GM12878 (cell line): ENCODE measurements at regions not wholly inside any gene's neighbourhood (a gene's known extent, or its start where the extent isn't known, plus 50 kb on each side); places are given as distances from the start of the nearest gene placed in this dataset.

ENCODE experiments used
- ATAC-seq: fragments of 200-7000 bp; cut with Tn5 transposase; 3 replicates; pipeline ENCODE4 v1.9.1; 2020; ENCODE audit warnings: mild to moderate bottlenecking, moderate library complexity
- BruUV-seq: library from RNA; stranded (reverse); fragments of 400-500 nt; replicated peaks from 2 replicates; lab custom pipeline; 2021; lab: Mats Ljungman, UMichigan
- CTCF ChIA-PET: fragments of 300-600 bp; sonication (Branson Sonifier 250); formaldehyde crosslinking; extraction: SDS; loops from one replicate; lab custom pipeline; 2021; ENCODE audit warnings: inconsistent platforms; lab: Yijun Ruan, JAX
- POLR2A ChIA-PET: fragments of 350-600 bp; formaldehyde crosslinking; extraction: SDS; loops from one replicate; lab custom pipeline; 2021; ENCODE audit warnings: inconsistent platforms; lab: Charles Lee
- RAD21 ChIA-PET: fragments of 300-600 bp; sonication (Branson Sonifier 250); formaldehyde crosslinking; loops from one replicate; lab custom pipeline; 2023; ENCODE audit warnings: antibody characterized with exemption; ENCODE audit not compliant: unreplicated experiment; lab: Charles Lee
- SMC1A ChIA-PET: fragments of 300-600 bp; sonication (Branson Sonifier 250); formaldehyde crosslinking; loops from one replicate; lab custom pipeline; 2023; ENCODE audit not compliant: unreplicated experiment, uncharacterized antibody; lab: Charles Lee
- DNase-seq: peaks from one replicate; pipeline ENCODE4 v3.0.0-alpha.2; 2011; ENCODE audit warnings: low read depth, low spot score
- FAIRE-seq: peaks from 3 replicates; lab custom pipeline; 2011; peaks lifted over from hg19 to GRCh38; lab: Jason Lieb, UNC
- H2AFZ ChIP-seq: 2 replicates; pipeline ENCODE4 v1.6.0; 2011; ENCODE audit warnings: low read depth, low read length, control low read depth; ENCODE audit not compliant: control insufficient read depth
- H3K27ac ChIP-seq: 2 replicates; pipeline ENCODE4 v1.5.1; 2011; ENCODE audit warnings: control low read depth; ENCODE audit not compliant: control insufficient read depth, insufficient read depth
- H3K27me3 ChIP-seq, 2 experiments: replicated peaks in 1 of 2; 2 replicates each; pipeline versions ENCODE4 v1.6.0 to v1.6.1; 2011; ENCODE audit warnings: low read length in 1 of 2; ENCODE audit not compliant: control insufficient read depth in 2 of 2, insufficient read depth in 2 of 2
- H3K36me3 ChIP-seq, 2 experiments: 2 replicates each; pipeline ENCODE4 v1.5.1; 2011; ENCODE audit warnings: low read length in 1 of 2; ENCODE audit not compliant: control insufficient read depth in 2 of 2, insufficient read depth in 2 of 2
- H3K4me1 ChIP-seq: 2 replicates; pipeline ENCODE4 v1.6.1; 2011; ENCODE audit warnings: mild to moderate bottlenecking, low read length, moderate library complexity, mixed read lengths; ENCODE audit not compliant: control insufficient read depth, insufficient read depth
- H3K4me2 ChIP-seq: 2 replicates; pipeline ENCODE4 v1.6.0; 2011; ENCODE audit warnings: control low read depth; ENCODE audit not compliant: control insufficient read depth, insufficient read depth
- H3K4me3 ChIP-seq: fragments of 200-600 bp; sonication (generic); 2 replicates; pipeline ENCODE4 v1.5.1; 2016
- H3K79me2 ChIP-seq: 2 replicates; pipeline ENCODE4 v1.6.0; 2011; ENCODE audit warnings: low read length; ENCODE audit not compliant: control insufficient read depth, insufficient read depth
- H3K9ac ChIP-seq: 2 replicates; pipeline ENCODE4 v1.8.0; 2011; ENCODE audit warnings: low read length, control low read depth, mixed read lengths; ENCODE audit not compliant: control insufficient read depth, insufficient read depth
- H3K9me3 ChIP-seq: replicated peaks from 3 replicates; pipeline ENCODE4 v1.5.1; 2011; ENCODE audit warnings: mild to moderate bottlenecking, low read length; ENCODE audit not compliant: control insufficient read depth, insufficient read depth
- H4K20me1 ChIP-seq: 2 replicates; pipeline ENCODE4 v1.6.0; 2011; ENCODE audit not compliant: control insufficient read depth, insufficient read depth
- BMI1 ChIP-seq: fragments of 450-650 bp; IDR thresholded peaks from 2 replicates; pipeline ENCODE4 v1.6.1; 2016; ENCODE audit warnings: mild to moderate bottlenecking, moderate library complexity, borderline replicate concordance
- GATAD2B ChIP-seq: fragments of 450-650 bp; conservative IDR thresholded peaks from 2 replicates; pipeline ENCODE4 v1.6.1; 2017; ENCODE audit warnings: low read depth, mild to moderate bottlenecking, moderate library complexity
- MLLT1 ChIP-seq: fragments of 450-650 bp; IDR thresholded peaks from 2 replicates; pipeline ENCODE4 v1.6.1; 2016; ENCODE audit warnings: mild to moderate bottlenecking
- MTA3 ChIP-seq: IDR thresholded peaks from 2 replicates; pipeline ENCODE4 v1.6.1; 2012; ENCODE audit warnings: low read length, inconsistent platforms, borderline replicate concordance
- NR2F1 ChIP-seq: fragments of 450-650 bp; conservative IDR thresholded peaks from 2 replicates; pipeline ENCODE4 v1.6.1; 2017; ENCODE audit warnings: mild to moderate bottlenecking
- POLR2AphosphoS5 ChIP-seq: IDR thresholded peaks from 2 replicates; pipeline ENCODE4 v1.6.1; 2011; ENCODE audit warnings: mild to moderate bottlenecking, low read length, inconsistent platforms
- RFX5 ChIP-seq: IDR thresholded peaks from 2 replicates; pipeline ENCODE4 v1.6.1; 2011; ENCODE audit warnings: low read depth, low read length, improper control_type of control experiment
- SIX5 ChIP-seq: IDR thresholded peaks from 2 replicates; pipeline ENCODE4 v1.6.1; 2011; ENCODE audit warnings: mild to moderate bottlenecking, low read depth, low read length, moderate library complexity; ENCODE audit not compliant: severe bottlenecking
- STAT1 ChIP-seq: fragments of 450-650 bp; conservative IDR thresholded peaks from 2 replicates; pipeline ENCODE4 v1.6.1; 2014; ENCODE audit warnings: antibody characterized with exemption, mild to moderate bottlenecking
- SUPT20H ChIP-seq: IDR thresholded peaks from 2 replicates; pipeline ENCODE4 v1.6.1; 2011; ENCODE audit warnings: low read depth, mild to moderate bottlenecking, low read length, moderate library complexity, borderline replicate concordance; ENCODE audit not compliant: control insufficient read depth
- TAF1 ChIP-seq: IDR thresholded peaks from 2 replicates; pipeline ENCODE4 v1.6.1; 2011; ENCODE audit warnings: mild to moderate bottlenecking, low read depth, low read length, borderline replicate concordance
- TCF12 ChIP-seq: IDR thresholded peaks from 2 replicates; pipeline ENCODE4 v1.6.1; 2011; ENCODE audit warnings: low read depth, mild to moderate bottlenecking, low read length
- ZNF384 ChIP-seq: IDR thresholded peaks from 2 replicates; pipeline ENCODE4 v1.6.1; 2012; ENCODE audit warnings: low read depth, mild to moderate bottlenecking, low read length, improper control_type of control experiment, borderline replicate concordance
- WGBS: methylation state at CpG from one replicate; pipeline ENCODE4 v1.1.6; 2016; ENCODE audit warnings: low lambda C conversion rate; ENCODE audit not compliant: insufficient replicate concordance, insufficient coverage; ENCODE audit errors: missing lambda C conversion rate; 5-methylcytosine and 5-hydroxymethylcytosine counted together
- in situ Hi-C: fragments of 300-500 bp; cut with MboI; formaldehyde crosslinking; loops from 9 replicates; pipeline ENCODE4 v1.14.3; 2018; ENCODE audit warnings: mixed read lengths
- intact Hi-C: fragments of 100-400 bp; cut with micrococcal nuclease; formaldehyde crosslinking; loops from one replicate; pipeline ENCODE4 v1.14.2; 2022; ENCODE audit not compliant: unreplicated experiment
- TF ChIP-seq, protein P1 (sequence below): fragments of 150-350 bp; IDR thresholded peaks from 2 replicates; pipeline ENCODE4 v1.6.1; 2014; ENCODE audit warnings: mild to moderate bottlenecking, low read depth, low read length
- TF ChIP-seq, protein P2 (sequence below): fragments of 450-650 bp; IDR thresholded peaks from 2 replicates; pipeline ENCODE4 v1.6.1; 2018; ENCODE audit warnings: mild to moderate bottlenecking, low read depth, moderate library complexity; ENCODE audit not compliant: partially characterized antibody
- TF ChIP-seq, protein P3 (sequence below): IDR thresholded peaks from 2 replicates; pipeline ENCODE4 v1.6.1; 2012; ENCODE audit warnings: low read depth, low read length, improper control_type of control experiment
- TF ChIP-seq, protein P4 (sequence below): IDR thresholded peaks from 2 replicates; pipeline ENCODE4 v1.6.1; 2012; ENCODE audit warnings: low read length, inconsistent platforms

DNA sequence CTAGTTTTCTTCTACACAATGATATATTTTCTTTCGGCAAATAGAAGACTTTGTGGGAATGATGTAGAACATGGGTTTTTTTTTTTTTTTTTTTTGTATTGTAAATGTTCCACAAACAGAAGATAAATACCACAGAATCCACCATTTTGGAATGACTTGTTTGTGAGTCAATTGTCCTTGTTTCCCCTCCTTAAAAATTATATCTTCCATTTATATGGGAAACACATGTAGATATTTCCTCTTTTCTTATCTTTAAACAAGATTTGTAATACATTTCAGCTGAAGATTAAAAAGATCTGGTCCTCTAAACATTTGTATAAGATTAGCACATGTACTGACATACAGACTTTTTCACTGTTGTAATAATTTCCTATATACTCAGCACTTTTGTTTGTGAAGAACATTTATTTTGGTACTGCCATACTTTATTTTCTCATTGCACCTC is 304.6 kb downstream of the SPRY1 start:
- Histone ChIP-seq H2AFZ (no peak overlapping the region), H3K27me3 (no peaks in the 10 kb centered on the region; a peak in 1 of 4 replicates), H3K36me3 (no peaks in the 10 kb centered on the region), H3K4me1 (no peaks in the 10 kb centered on the region), H4K20me1 (no peaks in the 10 kb centered on the region), H3K79me2 (no peaks in the 10 kb centered on the region), H3K9ac (no peak overlapping the region), H3K27ac (no peak overlapping the region), H3K4me3 (no peak overlapping the region), H3K9me3 (no peaks in the 10 kb centered on the region), H3K4me2 (no peak overlapping the region)
- TF ChIP-seq STAT1: no peak
- TF ChIP-seq SIX5: no peak
- no peak for TF ChIP-seq MLLT1
- no peak for TF ChIP-seq RFX5
- TF ChIP-seq, protein P1, sequence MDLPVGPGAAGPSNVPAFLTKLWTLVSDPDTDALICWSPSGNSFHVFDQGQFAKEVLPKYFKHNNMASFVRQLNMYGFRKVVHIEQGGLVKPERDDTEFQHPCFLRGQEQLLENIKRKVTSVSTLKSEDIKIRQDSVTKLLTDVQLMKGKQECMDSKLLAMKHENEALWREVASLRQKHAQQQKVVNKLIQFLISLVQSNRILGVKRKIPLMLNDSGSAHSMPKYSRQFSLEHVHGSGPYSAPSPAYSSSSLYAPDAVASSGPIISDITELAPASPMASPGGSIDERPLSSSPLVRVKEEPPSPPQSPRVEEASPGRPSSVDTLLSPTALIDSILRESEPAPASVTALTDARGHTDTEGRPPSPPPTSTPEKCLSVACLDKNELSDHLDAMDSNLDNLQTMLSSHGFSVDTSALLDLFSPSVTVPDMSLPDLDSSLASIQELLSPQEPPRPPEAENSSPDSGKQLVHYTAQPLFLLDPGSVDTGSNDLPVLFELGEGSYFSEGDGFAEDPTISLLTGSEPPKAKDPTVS: no peak
- no peak for TF ChIP-seq NR2F1
- TF ChIP-seq, protein P2, sequence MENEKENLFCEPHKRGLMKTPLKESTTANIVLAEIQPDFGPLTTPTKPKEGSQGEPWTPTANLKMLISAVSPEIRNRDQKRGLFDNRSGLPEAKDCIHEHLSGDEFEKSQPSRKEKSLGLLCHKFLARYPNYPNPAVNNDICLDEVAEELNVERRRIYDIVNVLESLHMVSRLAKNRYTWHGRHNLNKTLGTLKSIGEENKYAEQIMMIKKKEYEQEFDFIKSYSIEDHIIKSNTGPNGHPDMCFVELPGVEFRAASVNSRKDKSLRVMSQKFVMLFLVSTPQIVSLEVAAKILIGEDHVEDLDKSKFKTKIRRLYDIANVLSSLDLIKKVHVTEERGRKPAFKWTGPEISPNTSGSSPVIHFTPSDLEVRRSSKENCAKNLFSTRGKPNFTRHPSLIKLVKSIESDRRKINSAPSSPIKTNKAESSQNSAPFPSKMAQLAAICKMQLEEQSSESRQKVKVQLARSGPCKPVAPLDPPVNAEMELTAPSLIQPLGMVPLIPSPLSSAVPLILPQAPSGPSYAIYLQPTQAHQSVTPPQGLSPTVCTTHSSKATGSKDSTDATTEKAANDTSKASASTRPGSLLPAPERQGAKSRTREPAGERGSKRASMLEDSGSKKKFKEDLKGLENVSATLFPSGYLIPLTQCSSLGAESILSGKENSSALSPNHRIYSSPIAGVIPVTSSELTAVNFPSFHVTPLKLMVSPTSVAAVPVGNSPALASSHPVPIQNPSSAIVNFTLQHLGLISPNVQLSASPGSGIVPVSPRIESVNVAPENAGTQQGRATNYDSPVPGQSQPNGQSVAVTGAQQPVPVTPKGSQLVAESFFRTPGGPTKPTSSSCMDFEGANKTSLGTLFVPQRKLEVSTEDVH: no peak
- no peak for TF ChIP-seq MTA3
- TF ChIP-seq POLR2AphosphoS5: no peak
- TF ChIP-seq SUPT20H: no peak
- TF ChIP-seq TCF12: no peak
- TF ChIP-seq TAF1: no peak
- no peak for TF ChIP-seq BMI1
- TF ChIP-seq, protein P3, sequence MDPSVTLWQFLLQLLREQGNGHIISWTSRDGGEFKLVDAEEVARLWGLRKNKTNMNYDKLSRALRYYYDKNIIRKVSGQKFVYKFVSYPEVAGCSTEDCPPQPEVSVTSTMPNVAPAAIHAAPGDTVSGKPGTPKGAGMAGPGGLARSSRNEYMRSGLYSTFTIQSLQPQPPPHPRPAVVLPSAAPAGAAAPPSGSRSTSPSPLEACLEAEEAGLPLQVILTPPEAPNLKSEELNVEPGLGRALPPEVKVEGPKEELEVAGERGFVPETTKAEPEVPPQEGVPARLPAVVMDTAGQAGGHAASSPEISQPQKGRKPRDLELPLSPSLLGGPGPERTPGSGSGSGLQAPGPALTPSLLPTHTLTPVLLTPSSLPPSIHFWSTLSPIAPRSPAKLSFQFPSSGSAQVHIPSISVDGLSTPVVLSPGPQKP: no peak
- no peak for TF ChIP-seq ZNF384
- no peak for TF ChIP-seq GATAD2B
- TF ChIP-seq, protein P4, sequence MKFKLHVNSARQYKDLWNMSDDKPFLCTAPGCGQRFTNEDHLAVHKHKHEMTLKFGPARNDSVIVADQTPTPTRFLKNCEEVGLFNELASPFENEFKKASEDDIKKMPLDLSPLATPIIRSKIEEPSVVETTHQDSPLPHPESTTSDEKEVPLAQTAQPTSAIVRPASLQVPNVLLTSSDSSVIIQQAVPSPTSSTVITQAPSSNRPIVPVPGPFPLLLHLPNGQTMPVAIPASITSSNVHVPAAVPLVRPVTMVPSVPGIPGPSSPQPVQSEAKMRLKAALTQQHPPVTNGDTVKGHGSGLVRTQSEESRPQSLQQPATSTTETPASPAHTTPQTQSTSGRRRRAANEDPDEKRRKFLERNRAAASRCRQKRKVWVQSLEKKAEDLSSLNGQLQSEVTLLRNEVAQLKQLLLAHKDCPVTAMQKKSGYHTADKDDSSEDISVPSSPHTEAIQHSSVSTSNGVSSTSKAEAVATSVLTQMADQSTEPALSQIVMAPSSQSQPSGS: no peak
- RAD21 ChIA-PET: no interaction called here
- 82% methylated on average over 1 of the region's 1 CpG for WGBS
- DNase-seq: no peak
- in situ Hi-C loops: no loop called here
- intact Hi-C loops: no loop called here
- SMC1A ChIA-PET: no interaction called here
- no peak for ATAC-seq
- FAIRE-seq: no peak
- BruUV-seq: no TSS peak
- POLR2A ChIA-PET: no interaction called here
- CTCF ChIA-PET: no interaction called here
